ENCODE measurements at regions not wholly inside any gene's neighbourhood (a gene's known extent, or its start where the extent isn't known, plus 50 kb on each side); places are given as distances from the start of the nearest gene placed in this dataset.

DNA sequence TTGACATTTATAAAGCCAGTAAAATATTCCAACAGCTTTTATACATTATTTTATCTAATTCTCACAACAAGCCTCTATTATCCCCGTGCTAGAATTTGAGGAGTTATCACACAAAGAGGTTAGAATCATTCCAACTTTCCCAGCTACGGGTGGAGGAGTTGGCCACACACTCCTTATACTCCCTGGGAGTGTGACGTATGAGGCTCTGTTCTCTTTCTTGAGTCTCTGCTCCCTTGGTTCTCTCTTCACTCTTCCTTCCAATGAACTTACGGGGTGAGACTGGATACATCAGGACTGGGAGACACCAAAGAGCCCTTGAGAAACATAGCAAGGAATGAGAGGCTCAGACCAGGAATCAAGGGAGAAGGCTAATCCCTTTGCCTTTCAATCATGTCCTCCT, 185.6 kb upstream of the TAB2 start:
- TF ChIP-seq, protein P1, sequence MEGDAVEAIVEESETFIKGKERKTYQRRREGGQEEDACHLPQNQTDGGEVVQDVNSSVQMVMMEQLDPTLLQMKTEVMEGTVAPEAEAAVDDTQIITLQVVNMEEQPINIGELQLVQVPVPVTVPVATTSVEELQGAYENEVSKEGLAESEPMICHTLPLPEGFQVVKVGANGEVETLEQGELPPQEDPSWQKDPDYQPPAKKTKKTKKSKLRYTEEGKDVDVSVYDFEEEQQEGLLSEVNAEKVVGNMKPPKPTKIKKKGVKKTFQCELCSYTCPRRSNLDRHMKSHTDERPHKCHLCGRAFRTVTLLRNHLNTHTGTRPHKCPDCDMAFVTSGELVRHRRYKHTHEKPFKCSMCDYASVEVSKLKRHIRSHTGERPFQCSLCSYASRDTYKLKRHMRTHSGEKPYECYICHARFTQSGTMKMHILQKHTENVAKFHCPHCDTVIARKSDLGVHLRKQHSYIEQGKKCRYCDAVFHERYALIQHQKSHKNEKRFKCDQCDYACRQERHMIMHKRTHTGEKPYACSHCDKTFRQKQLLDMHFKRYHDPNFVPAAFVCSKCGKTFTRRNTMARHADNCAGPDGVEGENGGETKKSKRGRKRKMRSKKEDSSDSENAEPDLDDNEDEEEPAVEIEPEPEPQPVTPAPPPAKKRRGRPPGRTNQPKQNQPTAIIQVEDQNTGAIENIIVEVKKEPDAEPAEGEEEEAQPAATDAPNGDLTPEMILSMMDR (conservative IDR thresholded peaks at IDR 0.05 in 1 of 2, IDR thresholded peaks at IDR 0.05 in 1 of 2; ENCODE audit: extremely low read depth in 1 of 2, insufficient read depth in 1 of 2, low read depth in 1 of 2, low read length in 2 of 2): no peak
- no peak for TF ChIP-seq EZH2 (IDR thresholded peaks at IDR 0.05; ENCODE audit: borderline replicate concordance, low read length)
